Ecto neural progenitor cell (in vitro differentiated cells): ENCODE measurements at regions not wholly inside any gene's neighbourhood (a gene's known extent, or its start where the extent isn't known, plus 50 kb on each side); places are given as distances from the start of the nearest gene placed in this dataset.
"Not testable (repeated sequence)": the region's sequence is repeated elsewhere in the genome, so short reads cannot be mapped to it uniquely, and the experiment has no call there.

ENCODE experiments used
- DNase-seq: peaks from one replicate; pipeline ENCODE4 v3.0.0-alpha.2; 2018; ENCODE audit warnings: low spot score

DNA sequence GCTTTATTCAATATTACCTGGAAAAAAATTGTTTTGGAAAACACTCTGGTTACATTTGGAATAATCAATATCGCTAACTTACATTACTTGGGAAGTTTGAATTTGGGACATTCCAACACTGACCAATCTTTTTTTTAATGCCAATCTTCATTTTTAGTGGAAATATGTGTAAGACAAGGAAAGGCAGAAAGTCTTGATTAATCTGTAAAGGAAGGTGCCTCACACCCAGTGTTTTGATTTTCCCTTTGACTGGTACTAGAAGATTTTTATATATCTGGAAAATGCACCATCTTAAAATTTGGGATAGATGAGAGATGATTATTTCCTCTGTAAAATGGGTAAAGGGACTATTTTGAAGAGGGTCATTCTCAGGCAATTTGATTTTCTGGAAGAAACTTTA lies 879.2 kb upstream of the ZEB2 start:
- no peak for DNase-seq

GRCh38 chr2:145394181-145394580 lies 874.3 kb upstream of the ZEB2 start:
- DNase-seq: no peak

DNA sequence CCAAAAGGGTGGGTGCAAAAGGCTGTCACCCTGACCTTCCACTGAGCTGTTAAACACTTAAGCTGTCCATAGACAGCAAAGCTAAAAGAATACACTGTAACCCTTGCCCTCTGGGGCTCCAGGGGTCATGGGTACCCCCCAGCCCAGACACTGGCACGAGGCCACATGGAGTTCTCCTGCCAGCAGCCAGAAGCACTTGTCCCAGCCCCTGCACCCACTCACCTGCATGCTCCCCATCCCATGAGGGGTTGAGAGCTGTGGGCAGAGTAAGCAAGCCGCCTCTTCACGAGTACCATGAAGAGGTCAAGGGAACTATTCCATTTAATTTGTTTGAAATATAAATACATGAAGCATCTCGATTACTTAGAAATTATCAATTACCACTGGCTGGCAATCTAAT lies 867.1 kb upstream of the ZEB2 start:
- no peak for DNase-seq

- no peak for DNase-seq
These were observed 864.0 kb upstream of the ZEB2 start for GRCh38 chr2:145383961-145384360.

GRCh38 chr2:145380436-145381017 lies 860.6 kb upstream of the ZEB2 start:
- DNase-seq: no peak

- DNase-seq: no peak
These were observed 860.0 kb upstream of the ZEB2 start for GRCh38 chr2:145379934-145380333.

DNA sequence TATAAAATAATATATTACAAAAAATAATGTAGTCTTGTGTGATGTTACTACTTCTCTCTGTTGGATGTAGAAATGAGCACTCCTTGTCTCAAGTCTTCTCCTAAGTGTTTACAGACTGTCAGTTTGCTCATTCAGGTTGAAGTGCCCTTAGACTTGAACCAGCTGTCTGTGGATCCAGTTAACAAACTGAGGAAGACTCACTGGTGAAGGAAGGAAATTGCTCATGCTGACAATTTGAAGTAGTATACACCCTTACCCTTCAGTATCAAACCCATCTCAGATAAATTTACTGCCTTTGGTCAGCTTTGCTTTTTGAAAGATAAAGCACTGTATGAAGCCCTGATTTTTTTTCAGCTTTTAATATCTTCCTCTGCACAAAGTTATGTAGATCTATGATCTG lies 854.2 kb upstream of the ZEB2 start:
- no peak for DNase-seq

- DNase-seq: not testable (repeated sequence)
These were observed 847.4 kb upstream of the ZEB2 start for GRCh38 chr2:145367334-145367733.

- no peak for DNase-seq
These were observed 846.4 kb upstream of the ZEB2 start for GRCh38 chr2:145366341-145366740.

GRCh38 chr2:145360129-145360790 lies 840.3 kb upstream of the ZEB2 start:
- DNase-seq: no peak

- no peak for DNase-seq
These were observed 839.6 kb upstream of the ZEB2 start for GRCh38 chr2:145359561-145359960.

- no peak for DNase-seq
These were observed 836.1 kb upstream of the ZEB2 start for GRCh38 chr2:145356056-145356455.

DNA sequence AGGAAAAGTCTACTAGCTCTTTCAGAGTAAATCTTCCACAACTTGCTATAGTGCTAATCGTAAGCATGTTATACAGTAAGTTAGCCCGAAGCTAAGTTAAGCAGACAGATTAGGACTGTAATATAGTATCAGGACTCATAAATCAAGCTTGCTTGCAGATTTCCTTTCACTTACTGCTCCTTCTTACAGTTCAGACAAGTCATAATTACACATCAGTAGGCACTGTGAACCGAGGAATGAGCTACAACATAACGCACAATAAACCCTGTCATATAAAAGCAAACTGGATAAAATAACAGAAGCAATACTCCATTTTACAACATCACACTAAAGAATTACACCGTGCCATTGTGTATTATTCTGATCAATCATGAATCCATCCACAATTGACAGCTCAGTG lies 832.6 kb upstream of the ZEB2 start:
- DNase-seq: no peak

GRCh38 chr2:145351864-145352425 lies 832.0 kb upstream of the ZEB2 start:
- DNase-seq: no peak

DNA sequence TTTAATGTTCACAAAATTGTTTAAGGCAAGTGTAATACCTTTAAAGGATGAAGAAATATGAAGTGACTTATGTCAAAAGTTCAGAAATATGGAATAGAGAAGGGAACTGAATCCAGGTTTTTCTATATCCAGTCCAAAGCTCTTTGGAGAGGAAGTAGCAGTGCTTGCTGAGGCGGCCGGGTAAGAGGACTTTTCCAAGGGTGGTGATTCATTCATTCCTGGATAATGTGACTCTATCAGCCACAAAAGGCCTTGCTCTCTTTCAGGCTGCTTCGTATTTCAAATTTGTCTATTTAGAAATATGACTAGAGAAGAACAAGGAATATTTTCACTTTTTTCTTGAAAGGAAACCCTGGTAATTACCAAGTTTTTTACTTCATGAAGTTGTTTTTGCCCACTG lies 830.1 kb upstream of the ZEB2 start:
- no peak for DNase-seq

- DNase-seq: no peak
These were observed 824.3 kb upstream of the ZEB2 start for GRCh38 chr2:145344076-145344724.

DNA sequence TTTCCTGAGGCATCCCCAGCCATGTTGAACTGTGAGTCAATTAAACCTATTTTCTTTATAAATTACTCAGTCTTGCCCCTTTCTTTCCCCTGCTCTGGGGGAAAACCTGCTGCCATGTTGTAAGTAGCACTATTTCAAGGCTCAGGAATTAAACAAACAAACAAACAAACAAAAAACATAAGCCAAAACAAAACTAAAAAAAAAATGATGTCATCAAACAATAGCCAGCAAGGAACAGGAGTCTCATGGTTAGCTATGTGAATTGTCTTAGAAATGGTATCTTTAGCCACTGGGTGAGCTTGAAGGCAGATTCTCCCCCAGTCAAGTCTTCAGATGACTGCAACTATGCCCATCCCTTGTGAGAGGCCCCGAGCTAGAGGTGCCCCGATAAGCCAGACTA lies 823.4 kb upstream of the ZEB2 start:
- DNase-seq: no peak

GRCh38 chr2:145341536-145341935 lies 821.6 kb upstream of the ZEB2 start:
- no peak for DNase-seq

DNA sequence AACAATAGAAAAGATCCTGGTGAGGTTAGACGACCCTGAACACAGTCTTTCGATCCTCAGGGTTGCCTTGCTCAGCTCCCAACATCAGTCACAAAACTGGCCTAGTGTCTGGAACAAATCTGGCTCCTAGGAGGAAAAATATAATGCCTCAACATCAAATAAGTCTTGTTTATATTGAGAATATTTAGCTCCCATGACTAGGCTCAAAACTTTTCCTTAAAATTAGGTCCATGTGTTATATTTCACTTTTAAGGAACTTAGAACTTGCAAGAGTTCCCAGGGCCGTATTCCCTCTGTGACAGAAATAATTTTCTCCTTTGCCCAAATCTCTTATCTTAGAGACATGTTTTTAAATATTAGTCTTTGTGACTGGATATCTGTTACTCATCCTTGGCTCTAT lies 819.7 kb upstream of the ZEB2 start:
- no peak for DNase-seq

GRCh38 chr2:145332210-145332898 lies 812.4 kb upstream of the ZEB2 start:
- no peak for DNase-seq

GRCh38 chr2:145329971-145330370 lies 810.1 kb upstream of the ZEB2 start:
- DNase-seq: no peak

- DNase-seq: no peak
These were observed 805.6 kb upstream of the ZEB2 start for GRCh38 chr2:145325485-145325884.

DNA sequence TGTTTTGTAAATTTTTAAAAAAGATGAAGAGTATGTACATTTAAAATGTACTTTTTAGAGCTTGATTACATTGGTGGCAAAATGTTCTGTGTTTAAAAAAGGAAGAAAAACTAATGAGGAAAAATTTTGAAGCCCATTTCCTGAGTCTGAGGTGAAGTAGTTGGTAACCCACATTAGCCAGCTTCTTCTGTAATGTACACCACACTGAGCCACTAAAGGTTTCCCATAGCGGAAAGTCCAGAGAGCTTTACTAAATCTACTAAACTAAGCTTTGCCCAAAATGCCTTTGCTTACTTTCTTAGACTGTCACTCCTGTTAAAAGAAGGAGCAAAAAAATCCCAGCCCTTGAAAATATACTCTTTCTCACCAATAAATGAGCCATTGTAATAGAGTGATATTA lies 804.8 kb upstream of the ZEB2 start:
- DNase-seq: no peak
